HEK293 (cell line): ENCODE measurements at regions not wholly inside any gene's neighbourhood (a gene's known extent, or its start where the extent isn't known, plus 50 kb on each side); places are given as distances from the start of the nearest gene placed in this dataset.

ENCODE experiments used
- CTCF ChIA-PET: fragments of 350-600 bp; formaldehyde crosslinking; extraction: SDS; loops from one replicate; lab custom pipeline; 2021; ENCODE audit warnings: antibody characterized with exemption; lab: Yijun Ruan, JAX
- POLR2A ChIA-PET: fragments of 300-600 bp; formaldehyde crosslinking; extraction: SDS; loops from one replicate; lab custom pipeline; 2020; ENCODE audit warnings: antibody characterized with exemption, inconsistent platforms; lab: Yijun Ruan, JAX
- H3K27ac ChIP-seq: fragments of 200-500 bp; sonication (Bioruptor generic); 2 replicates; pipeline ENCODE4 v1.5.1; 2014; ENCODE audit warnings: low read depth, low read length, control low read depth, inconsistent platforms; ENCODE audit errors: extremely low read depth
- H3K36me3 ChIP-seq, 2 experiments: fragments of 200-500 bp in 1 of 2; sonication (Bioruptor generic) in 1 of 2; 1 replicate in 1 of 2; 2 replicates in 1 of 2; pipeline ENCODE4 v1.5.1; 2014 to 2017; ENCODE audit warnings: inconsistent platforms in 2 of 2, low read length in 2 of 2; ENCODE audit not compliant: control insufficient read depth in 2 of 2, insufficient read depth in 1 of 2
- H3K4me1 ChIP-seq: fragments of 200-500 bp; sonication (Bioruptor generic); 2 replicates; pipeline ENCODE4 v1.5.1; 2014; ENCODE audit warnings: mild to moderate bottlenecking, low read length, inconsistent platforms; ENCODE audit not compliant: control insufficient read depth, insufficient read depth
- H3K4me3 ChIP-seq: 2 replicates; pipeline ENCODE4 v1.5.1; 2011; ENCODE audit warnings: low read depth, mild to moderate bottlenecking, control low read depth, low read length, moderate library complexity
- H3K9me3 ChIP-seq: fragments of 200-500 bp; sonication (Bioruptor generic); 2 replicates; pipeline ENCODE4 v1.5.1; 2014; ENCODE audit warnings: low read depth, low read length, inconsistent platforms; ENCODE audit not compliant: control insufficient read depth, insufficient read depth
- ATF2 ChIP-seq: fragments of 450-650 bp; formaldehyde crosslinking; IDR thresholded peaks from 2 replicates; pipeline ENCODE4 v1.5.1; 2016; ENCODE audit warnings: missing biosample characterization, missing genetic modification characterization, low read depth
- FEZF1 ChIP-seq: fragments of 450-650 bp; formaldehyde crosslinking; IDR thresholded peaks from 2 replicates; pipeline ENCODE4 v1.5.1; 2016; ENCODE audit warnings: missing biosample characterization, missing genetic modification characterization
- HOXA7 ChIP-seq: sonication (generic); formaldehyde crosslinking; IDR thresholded peaks from 2 replicates; pipeline ENCODE4 v1.8.1; 2022; ENCODE audit warnings: missing genetic modification reagents, borderline replicate concordance
- HOXD13 ChIP-seq: sonication (generic); formaldehyde crosslinking; IDR thresholded peaks from 2 replicates; pipeline ENCODE4 v1.8.0; 2022; ENCODE audit warnings: missing genetic modification reagents, borderline replicate concordance
- MEIS1 ChIP-seq: sonication (generic); formaldehyde crosslinking; IDR thresholded peaks from 2 replicates; pipeline ENCODE4 v1.8.1; 2022; ENCODE audit warnings: missing genetic modification reagents, mild to moderate bottlenecking, borderline replicate concordance
- MYNN ChIP-seq: fragments of 450-650 bp; formaldehyde crosslinking; IDR thresholded peaks from 2 replicates; pipeline ENCODE4 v1.5.1; 2016; ENCODE audit warnings: missing biosample characterization, missing genetic modification characterization, borderline replicate concordance
- OSR2 ChIP-seq: fragments of 450-650 bp; formaldehyde crosslinking; IDR thresholded peaks from 2 replicates; pipeline ENCODE4 v1.5.1; 2016; ENCODE audit warnings: missing biosample characterization, missing genetic modification characterization
- ZBTB26 ChIP-seq: fragments of 450-650 bp; formaldehyde crosslinking; optimal IDR thresholded peaks from 2 replicates; pipeline ENCODE3; 2016; ENCODE audit warnings: missing biosample characterization, mild to moderate bottlenecking, missing genetic modification characterization
- ZBTB6 ChIP-seq: fragments of 450-650 bp; formaldehyde crosslinking; IDR thresholded peaks from 2 replicates; pipeline ENCODE4 v1.5.1; 2017; ENCODE audit warnings: missing biosample characterization, missing genetic modification characterization
- ZBTB8A ChIP-seq: fragments of 450-650 bp; formaldehyde crosslinking; IDR thresholded peaks from 2 replicates; pipeline ENCODE4 v1.5.1; 2016; ENCODE audit warnings: missing biosample characterization, missing genetic modification characterization
- ZFHX2 ChIP-seq: fragments of 450-650 bp; formaldehyde crosslinking; conservative IDR thresholded peaks from 2 replicates; pipeline ENCODE4 v1.5.1; 2016; ENCODE audit warnings: missing biosample characterization, missing genetic modification characterization
- ZFP37 ChIP-seq: fragments of 450-650 bp; formaldehyde crosslinking; IDR thresholded peaks from 2 replicates; pipeline ENCODE4 v1.5.1; 2016; ENCODE audit warnings: missing biosample characterization, missing genetic modification characterization
- ZIC2 ChIP-seq: fragments of 450-650 bp; formaldehyde crosslinking; IDR thresholded peaks from 2 replicates; pipeline ENCODE4 v1.5.1; 2016; ENCODE audit warnings: missing biosample characterization, missing genetic modification characterization
- ZNF10 ChIP-seq: fragments of 450-650 bp; formaldehyde crosslinking; IDR thresholded peaks from 2 replicates; pipeline ENCODE4 v1.5.1; 2017; ENCODE audit warnings: missing biosample characterization, missing genetic modification characterization
- ZNF114 ChIP-seq: fragments of 450-650 bp; formaldehyde crosslinking; IDR thresholded peaks from 2 replicates; pipeline ENCODE4 v1.5.0; 2017; ENCODE audit warnings: missing biosample characterization, missing genetic modification characterization
- ZNF121 ChIP-seq: fragments of 450-650 bp; formaldehyde crosslinking; IDR thresholded peaks from 2 replicates; pipeline ENCODE4 v1.5.1; 2016; ENCODE audit warnings: missing biosample characterization, missing genetic modification characterization
- ZNF174 ChIP-seq: fragments of 450-650 bp; formaldehyde crosslinking; IDR thresholded peaks from 2 replicates; pipeline ENCODE4 v1.5.0; 2017; ENCODE audit warnings: missing biosample characterization, mild to moderate bottlenecking, missing genetic modification characterization
- ZNF211 ChIP-seq: fragments of 450-650 bp; formaldehyde crosslinking; IDR thresholded peaks from 2 replicates; pipeline ENCODE4 v1.5.1; 2016; ENCODE audit warnings: low read depth, missing biosample characterization, missing genetic modification characterization
- ZNF311 ChIP-seq: fragments of 450-650 bp; formaldehyde crosslinking; IDR thresholded peaks from 2 replicates; pipeline ENCODE4 v1.5.1; 2017; ENCODE audit warnings: missing biosample characterization, missing genetic modification characterization, borderline replicate concordance
- ZNF513 ChIP-seq: fragments of 450-650 bp; IDR thresholded peaks from 2 replicates; pipeline ENCODE4 v1.5.1; 2018; ENCODE audit warnings: missing biosample characterization, missing genetic modification characterization
- ZNF561 ChIP-seq: fragments of 450-650 bp; IDR thresholded peaks from 2 replicates; pipeline ENCODE4 v1.5.1; 2018; ENCODE audit warnings: missing biosample characterization, missing genetic modification characterization, borderline replicate concordance
- ZNF626 ChIP-seq: fragments of 450-650 bp; sonication (Bioruptor Pico); formaldehyde crosslinking; IDR thresholded peaks from 2 replicates; pipeline ENCODE4 v1.5.1; 2018; ENCODE audit warnings: missing biosample characterization, missing genetic modification characterization, inconsistent platforms
- ZNF776 ChIP-seq: fragments of 450-650 bp; formaldehyde crosslinking; IDR thresholded peaks from 2 replicates; pipeline ENCODE4 v1.5.0; 2017; ENCODE audit warnings: missing biosample characterization, missing genetic modification characterization, borderline replicate concordance
- ZNF777 ChIP-seq: fragments of 450-650 bp; formaldehyde crosslinking; IDR thresholded peaks from 2 replicates; pipeline ENCODE4 v1.5.1; 2017; ENCODE audit warnings: missing biosample characterization, missing genetic modification characterization, borderline replicate concordance
- ZNF837 ChIP-seq: fragments of 450-650 bp; formaldehyde crosslinking; IDR thresholded peaks from 2 replicates; pipeline ENCODE4 v1.5.1; 2016; ENCODE audit warnings: missing biosample characterization, missing genetic modification characterization

- TF ChIP-seq ZNF561 (tag by site-specific recombination) (no peak), OSR2 (tag by site-specific recombination) (no peak), ZBTB8A (tag by site-specific recombination) (no peak), ZNF114 (tag by site-specific recombination) (no peak), ZBTB6 (tag by site-specific recombination) (no peak), ZFP37 (tag by site-specific recombination) (no peak), ZNF311 (tag by site-specific recombination) (no peak), ATF2 (tag by site-specific recombination) (no peak), ZNF513 (tag by site-specific recombination) (no peak), HOXA7 (CRISPR knock-in tag) (no peak), ZFHX2 (tag by site-specific recombination) (no peak), ZBTB26 (tag by site-specific recombination) (no peak), ZNF776 (tag by site-specific recombination) (no peak), ZNF777 (tag by site-specific recombination) (no peak)
These were observed 907.7 kb downstream of the LTN1 start (continued) for GRCh38 chr21:28084951-28085350.

- ChIA-PET CTCF (no interaction called here), POLR2A (no interaction called here)
- no peak overlapping the region for H3K27ac ChIP-seq
These were observed 909.3 kb downstream of the LTN1 start for GRCh38 chr21:28083350-28083749.

GRCh38 chr21:28078126-28078525 lies 914.6 kb downstream of the LTN1 start:
- TF ChIP-seq MEIS1 (no peak), HOXD13 (CRISPR knock-in tag) (no peak), ZBTB8A (tag by site-specific recombination) (no peak), ATF2 (tag by site-specific recombination) (no peak), ZNF174 (no peak), ZNF10 (no peak), ZIC2 (tag by site-specific recombination) (no peak)
- TF ChIP-seq, all 188 proteins: peak for 0
- no peak overlapping the region for H3K27ac ChIP-seq
- H3K9me3 ChIP-seq, result no peaks in the 10 kb centered on the region
- ChIA-PET POLR2A (no interaction called here), CTCF (interaction anchor here (0.8 to 1.1 kb wide), 2 partner anchors 119 to 865 kb away, joined by 3 to 5 read pairs; no protein-coding TSS in a partner anchor)
- H3K4me1 ChIP-seq, result no peaks in the 10 kb centered on the region
- no peak overlapping the region for H3K4me3 ChIP-seq
- H3K36me3 ChIP-seq, result no peaks in the 10 kb centered on the region

More at GRCh38 chr21:28083350-28083749, 909.3 kb downstream of the LTN1 start:
- Histone ChIP-seq H3K4me1 (no peaks in the 10 kb centered on the region), H3K4me3 (no peak overlapping the region), H3K36me3 (no peaks in the 10 kb centered on the region), H3K9me3 (no peaks in the 10 kb centered on the region)
- no peak for TF ChIP-seq ZNF626 (tag by site-specific recombination)
- no peak for TF ChIP-seq MYNN (tag by site-specific recombination)
- no peak for TF ChIP-seq ZNF211 (tag by site-specific recombination)
- no peak for TF ChIP-seq FEZF1 (tag by site-specific recombination)
- TF ChIP-seq ZNF121 (tag by site-specific recombination), result no peak
- TF ChIP-seq ZNF837 (tag by site-specific recombination), result no peak
